ENCODE measurements at regions not wholly inside any gene's neighbourhood (a gene's known extent, or its start where the extent isn't known, plus 50 kb on each side); places are given as distances from the start of the nearest gene placed in this dataset.

- no peaks in the 10 kb centered on the region for H3K36me3 ChIP-seq (ENCODE audit: insufficient read depth, low read length)
- H2AFZ ChIP-seq (ENCODE audit: low read length), result no peak overlapping the region
- TF ChIP-seq, protein P1, sequence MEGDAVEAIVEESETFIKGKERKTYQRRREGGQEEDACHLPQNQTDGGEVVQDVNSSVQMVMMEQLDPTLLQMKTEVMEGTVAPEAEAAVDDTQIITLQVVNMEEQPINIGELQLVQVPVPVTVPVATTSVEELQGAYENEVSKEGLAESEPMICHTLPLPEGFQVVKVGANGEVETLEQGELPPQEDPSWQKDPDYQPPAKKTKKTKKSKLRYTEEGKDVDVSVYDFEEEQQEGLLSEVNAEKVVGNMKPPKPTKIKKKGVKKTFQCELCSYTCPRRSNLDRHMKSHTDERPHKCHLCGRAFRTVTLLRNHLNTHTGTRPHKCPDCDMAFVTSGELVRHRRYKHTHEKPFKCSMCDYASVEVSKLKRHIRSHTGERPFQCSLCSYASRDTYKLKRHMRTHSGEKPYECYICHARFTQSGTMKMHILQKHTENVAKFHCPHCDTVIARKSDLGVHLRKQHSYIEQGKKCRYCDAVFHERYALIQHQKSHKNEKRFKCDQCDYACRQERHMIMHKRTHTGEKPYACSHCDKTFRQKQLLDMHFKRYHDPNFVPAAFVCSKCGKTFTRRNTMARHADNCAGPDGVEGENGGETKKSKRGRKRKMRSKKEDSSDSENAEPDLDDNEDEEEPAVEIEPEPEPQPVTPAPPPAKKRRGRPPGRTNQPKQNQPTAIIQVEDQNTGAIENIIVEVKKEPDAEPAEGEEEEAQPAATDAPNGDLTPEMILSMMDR (IDR thresholded peaks at IDR 0.05; ENCODE audit: extremely low read depth, low read depth, low read length), result no peak
- H3K4me1 ChIP-seq (ENCODE audit: insufficient read depth, low read length), result no peaks in the 10 kb centered on the region
- H3K4me2 ChIP-seq (ENCODE audit: insufficient read depth, low read length), result no peak overlapping the region
- DNase-seq (ENCODE audit: insufficient read length, low spot score, missing footprints), result no peak
- H4K20me1 ChIP-seq (ENCODE audit: insufficient read depth, low read length), result no peaks in the 10 kb centered on the region
- H3K9me3 ChIP-seq (ENCODE audit: low read depth, low read length), result peaks cover 2% of the 10 kb centered on the region
- H3K27me3 ChIP-seq (ENCODE audit: insufficient read depth, low read length), result peaks cover 4% of the 10 kb centered on the region
- no peak overlapping the region for H3K27ac ChIP-seq (ENCODE audit: low read depth, low read length)
- no peak overlapping the region for H3K4me3 ChIP-seq (ENCODE audit: insufficient read depth, low read length)
- H3K79me2 ChIP-seq (ENCODE audit: insufficient read depth, low read length), result no peaks in the 10 kb centered on the region
These were observed 246.1 kb downstream of the ACKR3 start for GRCh38 chr2:236815746-236816145.

GRCh38 chr2:236816197-236817170 lies 246.9 kb downstream of the ACKR3 start:
- no peak for DNase-seq (ENCODE audit: insufficient read length, low spot score, missing footprints)
- Histone ChIP-seq H3K27me3 (ENCODE audit: insufficient read depth, low read length) (peaks cover 4% of the 10 kb centered on the region), H3K4me1 (ENCODE audit: insufficient read depth, low read length) (no peaks in the 10 kb centered on the region), H3K4me2 (ENCODE audit: insufficient read depth, low read length) (no peak overlapping the region), H3K4me3 (ENCODE audit: insufficient read depth, low read length) (no peak overlapping the region), H3K27ac (ENCODE audit: low read depth, low read length) (no peak overlapping the region), H3K9me3 (ENCODE audit: low read depth, low read length) (peaks cover 2% of the 10 kb centered on the region), H3K36me3 (ENCODE audit: insufficient read depth, low read length) (no peaks in the 10 kb centered on the region), H4K20me1 (ENCODE audit: insufficient read depth, low read length) (no peaks in the 10 kb centered on the region), H3K79me2 (ENCODE audit: insufficient read depth, low read length) (no peaks in the 10 kb centered on the region), H2AFZ (ENCODE audit: low read length) (no peak overlapping the region)
- TF ChIP-seq, protein P1 (IDR thresholded peaks at IDR 0.05; ENCODE audit: extremely low read depth, low read depth, low read length), result no peak

- no peak for DNase-seq (ENCODE audit: insufficient read length, low spot score, missing footprints)
- no peak overlapping the region for H3K4me2 ChIP-seq (ENCODE audit: insufficient read depth, low read length)
- no peaks in the 10 kb centered on the region for H3K36me3 ChIP-seq (ENCODE audit: insufficient read depth, low read length)
- TF ChIP-seq, protein P1 (IDR thresholded peaks at IDR 0.05; ENCODE audit: extremely low read depth, low read depth, low read length), result no peak
- no peak overlapping the region for H3K4me3 ChIP-seq (ENCODE audit: insufficient read depth, low read length)
- H3K79me2 ChIP-seq (ENCODE audit: insufficient read depth, low read length), result no peaks in the 10 kb centered on the region
- no peaks in the 10 kb centered on the region for H4K20me1 ChIP-seq (ENCODE audit: insufficient read depth, low read length)
- H2AFZ ChIP-seq (ENCODE audit: low read length), result no peak overlapping the region
- no peak overlapping the region for H3K27ac ChIP-seq (ENCODE audit: low read depth, low read length)
- peaks cover 4% of the 10 kb centered on the region for H3K9me3 ChIP-seq (ENCODE audit: low read depth, low read length)
- H3K4me1 ChIP-seq (ENCODE audit: insufficient read depth, low read length), result no peaks in the 10 kb centered on the region
- H3K27me3 ChIP-seq (ENCODE audit: insufficient read depth, low read length), result peaks cover 4% of the 10 kb centered on the region
These were observed 248.8 kb downstream of the ACKR3 start for GRCh38 chr2:236818281-236819045.
